ENCODE measurements at regions not wholly inside any gene's neighbourhood (a gene's known extent, or its start where the extent isn't known, plus 50 kb on each side); places are given as distances from the start of the nearest gene placed in this dataset.
A peak's percentile ranks its signal among the peaks of the same experiment; 100 is the strongest.

GRCh38 chr5:90158131-90158530, 251.4 kb downstream of the CETN3 start:
- intact Hi-C loops (cut with DNase I) = no loop called here
- no peak for ATAC-seq

DNA sequence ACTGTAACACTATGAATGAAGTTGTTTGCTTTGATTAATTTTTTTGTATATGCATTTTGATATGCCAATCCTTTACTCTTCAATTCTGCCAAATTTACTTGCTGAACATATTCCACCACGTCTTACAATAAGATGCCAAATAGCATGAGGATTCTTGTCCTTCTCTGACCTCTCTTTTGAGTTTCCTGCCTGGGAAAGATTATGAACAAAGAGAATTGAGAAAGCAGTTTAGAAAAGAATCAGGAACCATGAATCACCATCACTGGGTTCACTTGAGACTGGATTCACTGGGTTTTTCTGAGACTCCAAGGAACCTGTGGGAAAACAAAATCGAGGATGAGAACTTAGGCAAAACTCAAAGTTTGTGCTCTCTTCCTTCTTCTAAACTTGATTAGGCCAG, 256.5 kb downstream of the CETN3 start:
- ATAC-seq (no peak), DNase-seq (ENCODE audit: missing footprints) (no peak)
- intact Hi-C loops (cut with DNase I) = no loop called here

More at GRCh38 chr5:90158131-90158530, 251.4 kb downstream of the CETN3 start:
- no peak for DNase-seq (ENCODE audit: missing footprints)

- ATAC-seq = no peak
These were observed 264.8 kb downstream of the CETN3 start for GRCh38 chr5:90144625-90145327.

DNA sequence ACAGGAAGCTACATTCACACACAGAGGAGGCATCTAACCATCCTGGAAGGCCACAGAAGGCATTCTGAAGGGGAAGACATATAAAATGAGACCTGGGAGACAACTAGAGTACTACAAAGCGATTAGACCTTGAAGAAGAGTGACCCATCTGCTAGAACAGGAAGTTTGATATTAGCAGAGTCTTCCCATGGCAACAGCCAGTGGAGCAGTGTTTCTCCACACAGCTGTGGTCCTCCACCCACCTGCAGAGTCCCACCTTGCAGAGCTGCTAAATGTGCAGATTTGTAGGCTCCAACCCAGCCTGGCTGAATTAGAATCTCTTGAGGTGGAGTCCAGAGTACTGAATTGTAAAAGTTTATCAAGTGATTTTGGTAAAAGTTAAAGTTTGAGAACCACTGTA, 267.0 kb downstream of the CETN3 start:
- DNase-seq (ENCODE audit: missing footprints) (no peak), ATAC-seq (no peak)
- intact Hi-C loops (cut with DNase I) = no loop called here

More at GRCh38 chr5:90144625-90145327, 264.8 kb downstream of the CETN3 start:
- intact Hi-C loops (cut with DNase I) = no loop called here
- DNase-seq (ENCODE audit: missing footprints) = no peak

GRCh38 chr5:90141984-90142383, 267.6 kb downstream of the CETN3 start:
- DNase-seq (ENCODE audit: missing footprints) = no peak
- ATAC-seq = no peak
- intact Hi-C loops (cut with DNase I) = no loop called here

DNA sequence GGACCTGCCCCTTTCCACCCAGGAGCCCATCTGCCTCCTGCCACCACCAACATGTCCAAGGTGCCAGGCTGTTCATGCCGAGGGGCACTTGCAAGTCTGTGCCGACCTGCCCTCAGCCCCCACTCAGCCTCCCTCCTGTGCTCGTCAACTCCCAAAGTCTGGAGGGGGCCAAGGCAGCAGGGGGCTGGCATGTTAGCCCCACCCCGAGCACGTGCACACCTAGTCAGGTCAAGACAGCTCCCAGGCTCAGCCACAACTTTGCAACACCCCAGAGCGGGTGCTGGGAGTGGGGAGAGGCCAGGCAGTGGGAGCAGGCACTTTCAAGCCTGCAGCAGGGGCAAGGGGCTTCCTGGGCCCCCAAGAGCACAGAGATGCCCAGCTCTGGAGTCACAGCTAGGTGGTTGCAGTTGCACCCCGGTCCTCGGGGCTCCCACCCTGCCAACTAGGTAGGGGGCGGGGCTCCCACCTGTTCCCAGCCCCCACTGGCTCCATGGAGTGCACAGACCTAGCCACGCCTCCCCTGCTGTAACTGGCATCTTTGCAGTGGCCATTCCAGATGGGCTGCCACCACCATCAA, 272.5 kb downstream of the CETN3 start:
- intact Hi-C loops (cut with DNase I) = no loop called here
- DNase-seq (ENCODE audit: missing footprints) (no peak), ATAC-seq (no peak)

DNA sequence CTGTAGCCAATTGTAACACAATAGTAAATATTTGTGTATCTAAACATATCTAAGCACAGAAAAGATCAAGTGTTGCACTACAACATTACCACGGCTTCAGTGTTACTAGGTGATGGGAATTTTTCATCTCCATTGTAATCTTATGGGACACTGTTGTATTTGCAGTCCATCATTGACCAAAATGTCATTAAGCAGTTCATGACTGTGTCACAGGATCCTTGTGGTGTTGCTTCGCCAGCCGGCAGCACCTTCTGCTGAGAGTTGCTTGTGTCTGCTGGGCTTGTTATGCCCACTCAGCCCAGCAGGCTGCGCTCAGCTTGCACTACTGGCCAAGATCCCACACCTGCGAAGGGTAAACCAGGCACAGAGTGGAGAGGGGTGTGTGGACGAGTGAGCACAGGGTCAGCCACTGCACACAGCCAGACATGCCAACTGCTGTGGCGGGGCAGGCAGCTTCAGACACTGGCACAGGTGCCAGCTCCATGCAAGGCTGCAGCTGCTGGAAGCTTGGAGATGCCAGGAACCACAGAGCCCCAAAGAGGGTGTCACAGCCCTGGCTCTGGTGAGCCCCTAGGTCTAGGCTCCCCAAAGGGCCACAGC, 273.7 kb downstream of the CETN3 start:
- DNase-seq (ENCODE audit: missing footprints) = no peak
- intact Hi-C loops (cut with DNase I) = no loop called here
- no peak for ATAC-seq

DNA sequence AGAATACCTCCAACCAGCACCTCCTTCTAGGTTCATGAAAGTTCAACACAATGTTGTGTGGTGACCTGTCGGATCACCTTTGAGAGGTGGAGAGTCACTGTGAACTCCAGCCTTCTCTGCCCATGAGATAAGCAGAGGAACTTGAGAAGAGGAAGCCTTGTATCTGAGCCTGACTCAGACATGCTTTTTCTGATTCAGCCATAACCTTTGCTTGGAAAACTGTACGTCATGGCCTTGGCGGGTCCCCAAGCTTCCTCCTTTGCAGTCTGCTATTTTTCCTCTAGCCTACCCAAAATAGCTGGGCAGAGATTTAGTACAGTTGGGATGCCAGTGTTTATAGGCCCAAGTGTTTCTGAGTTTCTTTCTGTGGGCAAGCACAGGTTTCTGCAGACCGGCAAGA, 274.7 kb downstream of the CETN3 start:
- ATAC-seq (peak; percentile 37), DNase-seq (ENCODE audit: missing footprints) (no peak)
- intact Hi-C loops (cut with DNase I) = no loop called here

- ATAC-seq (no peak), DNase-seq (ENCODE audit: missing footprints) (no peak)
- intact Hi-C loops (cut with DNase I) = no loop called here
These were observed 275.2 kb downstream of the CETN3 start for GRCh38 chr5:90134381-90134780.

DNA sequence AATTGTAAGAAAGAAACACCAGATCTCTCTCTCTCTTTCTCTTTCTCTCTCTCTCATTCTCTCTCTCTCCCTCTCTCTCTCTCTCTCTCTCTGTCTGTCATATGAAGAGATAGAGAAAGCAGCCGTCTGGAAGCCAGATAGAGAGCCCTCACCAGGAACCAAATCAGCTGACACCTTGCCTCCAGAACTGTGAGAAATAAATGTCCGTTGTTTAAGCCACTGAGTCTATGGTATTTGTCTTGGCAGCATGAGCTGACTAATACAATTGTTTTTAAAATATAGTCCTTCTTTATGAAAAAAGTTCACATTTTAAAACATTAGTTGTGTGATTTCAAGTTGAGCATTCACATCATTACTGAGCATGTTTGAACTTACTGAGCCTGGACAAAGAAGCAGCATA, 275.6 kb downstream of the CETN3 start:
- intact Hi-C loops (cut with DNase I) = no loop called here
- ATAC-seq = no peak
- DNase-seq (ENCODE audit: missing footprints) = no peak

DNA sequence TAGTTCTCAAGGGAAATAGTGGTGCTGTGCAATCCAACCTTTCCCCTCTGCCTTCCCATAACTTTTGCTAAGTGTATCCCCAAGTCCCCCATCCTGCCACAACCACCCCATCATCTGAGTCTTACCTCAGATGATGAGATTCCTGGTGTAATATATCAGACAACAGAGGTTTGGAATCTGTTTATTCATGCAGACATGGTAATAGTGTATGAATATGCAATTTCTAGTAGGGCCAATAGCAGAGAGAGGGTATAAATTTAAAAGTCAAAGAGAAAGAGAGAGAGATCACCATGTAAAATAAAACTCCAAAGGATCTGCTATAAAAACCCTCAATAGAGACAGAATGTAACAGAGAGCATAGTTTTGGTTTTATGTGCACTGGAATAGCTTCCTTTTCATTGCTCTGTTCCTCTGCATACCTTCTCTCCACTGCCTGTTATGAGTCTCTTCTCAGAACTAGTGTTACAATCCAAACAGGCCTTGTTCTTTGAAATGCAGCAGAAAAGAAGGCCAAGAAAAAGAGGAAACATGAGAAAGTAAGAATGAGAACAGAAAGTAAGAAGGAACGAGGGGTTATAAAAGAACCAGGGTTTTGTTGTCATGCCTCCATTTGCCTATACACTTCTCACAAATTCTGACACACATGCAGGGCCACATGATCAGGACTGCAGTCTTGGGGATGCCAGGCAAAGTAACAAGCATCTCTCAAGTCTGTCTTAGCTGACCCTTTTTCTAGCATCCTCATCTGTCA, 278.0 kb downstream of the CETN3 start:
- DNase-seq (ENCODE audit: missing footprints) = no peak
- intact Hi-C loops (cut with DNase I) = no loop called here

GRCh38 chr5:90128551-90128950, 281.0 kb downstream of the CETN3 start:
- intact Hi-C loops (cut with DNase I) = no loop called here
- ATAC-seq (no peak), DNase-seq (ENCODE audit: missing footprints) (no peak)

More for the DNA sequence above, 278.0 kb downstream of the CETN3 start:
- ATAC-seq = no peak

GRCh38 chr5:90119531-90119971, 290.0 kb downstream of the CETN3 start:
- intact Hi-C loops (cut with DNase I) = no loop called here
- no peak for DNase-seq (ENCODE audit: missing footprints)
- ATAC-seq = no peak

GRCh38 chr5:90117005-90117404, 292.6 kb downstream of the CETN3 start:
- ATAC-seq (no peak), DNase-seq (ENCODE audit: missing footprints) (no peak)
- intact Hi-C loops (cut with DNase I) = no loop called here

DNA sequence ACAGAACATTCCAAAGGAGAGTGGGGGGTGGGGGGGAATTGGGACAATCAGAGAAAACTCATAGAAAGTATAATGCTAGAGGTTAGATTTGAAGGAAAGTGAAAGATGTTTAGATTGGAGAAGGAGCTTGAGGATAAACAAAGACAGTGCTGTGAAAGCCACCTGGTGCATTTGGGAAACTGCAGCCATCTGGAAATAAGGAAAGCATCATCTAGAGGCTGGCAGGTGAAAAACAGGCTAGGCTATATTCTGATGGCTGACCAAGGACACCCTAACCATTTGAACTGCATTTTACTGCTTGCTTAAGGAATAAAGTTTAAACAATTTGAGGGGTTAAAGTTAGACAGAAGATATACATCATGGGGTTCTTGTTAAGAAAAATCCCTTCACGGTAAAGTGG, 296.4 kb downstream of the CETN3 start:
- ATAC-seq (no peak), DNase-seq (ENCODE audit: missing footprints) (no peak)
- intact Hi-C loops (cut with DNase I) = no loop called here

DNA sequence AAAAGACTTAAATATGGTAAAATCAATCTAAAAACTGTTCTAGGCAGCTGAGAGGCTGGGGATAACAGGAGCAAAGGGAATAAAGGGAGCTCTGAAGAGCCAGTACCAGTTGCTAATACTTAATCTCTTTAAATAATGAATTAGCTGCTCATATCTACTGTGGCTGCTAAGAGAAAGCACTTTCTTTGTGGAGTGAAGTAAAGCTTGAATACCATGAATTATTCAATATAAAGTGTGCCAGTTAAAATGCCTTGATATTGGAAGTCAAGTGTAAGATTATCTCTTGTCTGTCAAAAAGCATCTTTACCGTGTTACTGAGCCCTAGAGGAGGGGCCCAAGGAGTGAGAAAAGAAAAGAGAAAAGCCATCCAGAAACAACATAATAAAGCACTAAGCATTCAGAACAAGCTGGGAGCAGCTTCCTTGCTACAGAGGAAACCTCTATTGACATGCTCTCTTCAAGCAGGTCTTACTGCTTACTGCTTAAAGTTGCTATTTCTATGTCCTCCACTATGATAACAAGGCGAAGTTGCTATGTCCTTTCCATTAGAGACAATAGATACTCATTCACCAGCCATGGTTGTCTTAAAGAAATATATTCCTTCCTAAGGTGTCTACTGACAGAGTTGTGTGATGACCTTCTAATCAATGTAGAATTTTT, 297.4 kb downstream of the CETN3 start:
- no peak for DNase-seq (ENCODE audit: missing footprints)
- ATAC-seq = no peak
- intact Hi-C loops (cut with DNase I) = no loop called here

- intact Hi-C loops (cut with DNase I) = no loop called here
- DNase-seq (ENCODE audit: missing footprints) (no peak), ATAC-seq (no peak)
These were observed 298.1 kb downstream of the CETN3 start for GRCh38 chr5:90111364-90112032.

GRCh38 chr5:90109285-90109684, 300.3 kb downstream of the CETN3 start:
- intact Hi-C loops (cut with DNase I) = no loop called here
- DNase-seq (ENCODE audit: missing footprints) (no peak), ATAC-seq (no peak)

DNA sequence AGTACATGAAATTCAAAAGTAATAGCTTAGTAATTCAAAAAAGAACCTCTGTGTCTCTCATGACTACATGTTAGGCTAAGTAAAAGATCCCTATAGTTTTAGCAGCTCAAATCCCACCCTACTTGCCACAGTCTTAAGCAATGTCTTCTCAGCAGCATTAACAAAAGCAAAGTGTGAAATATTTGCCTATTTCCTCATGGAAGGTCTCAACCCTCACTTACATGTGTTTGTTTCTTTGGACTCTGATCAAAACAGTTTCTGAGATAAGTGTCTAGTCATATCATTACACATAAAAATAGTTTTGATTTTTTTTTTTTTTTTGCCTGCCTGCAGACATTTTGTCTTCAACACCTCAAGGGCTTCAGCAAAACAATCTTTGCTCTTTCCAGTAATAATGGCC, 310.5 kb downstream of the CETN3 start:
- intact Hi-C loops (cut with DNase I) = loop anchor here (5.0 kb wide), 1 partner anchor 372 kb away; no protein-coding TSS in a partner anchor
- ATAC-seq (no peak), DNase-seq (ENCODE audit: missing footprints) (no peak)

Measured in Right ventricle myocardium inferior (tissue), 1 donor.